GM18868 (cell line): ENCODE measurements at regions not wholly inside any gene's neighbourhood (a gene's known extent, or its start where the extent isn't known, plus 50 kb on each side); places are given as distances from the start of the nearest gene placed in this dataset.
"Not testable (repeated sequence)": the region's sequence is repeated elsewhere in the genome, so short reads cannot be mapped to it uniquely, and the experiment has no call there.

Experiments
- ATAC-seq: cut with Tn5 transposase; IDR thresholded peaks from one replicate; pipeline ENCODE4 v1.9.1; 2021; ENCODE audit warnings: mild to moderate bottlenecking, moderate library complexity; ENCODE audit not compliant: unreplicated experiment

- no peak for ATAC-seq
These were observed 155.8 kb upstream of the CHST15 start for GRCh38 chr10:124249196-124249595.

- ATAC-seq = no peak
These were observed 155.0 kb upstream of the CHST15 start for GRCh38 chr10:124248056-124249045.

- ATAC-seq = no peak
These were observed 152.5 kb upstream of the CHST15 start for GRCh38 chr10:124245806-124246440.

GRCh38 chr10:124245191-124245590 is 151.8 kb upstream of the CHST15 start:
- no peak for ATAC-seq

GRCh38 chr10:124244256-124244877 is 151.0 kb upstream of the CHST15 start:
- no peak for ATAC-seq

GRCh38 chr10:124243702-124244121 is 150.3 kb upstream of the CHST15 start:
- ATAC-seq = no peak

- ATAC-seq = no peak
These were observed 149.4 kb upstream of the CHST15 start for GRCh38 chr10:124242791-124243190.

GRCh38 chr10:124242365-124242764 is 149.0 kb upstream of the CHST15 start:
- ATAC-seq = no peak

GRCh38 chr10:124241510-124241909 is 148.1 kb upstream of the CHST15 start:
- not testable (repeated sequence) for ATAC-seq

- ATAC-seq = no peak
These were observed 147.5 kb upstream of the CHST15 start for GRCh38 chr10:124240839-124241291.

GRCh38 chr10:124239696-124240095 is 146.3 kb upstream of the CHST15 start:
- no peak for ATAC-seq

- no peak for ATAC-seq
These were observed 145.7 kb upstream of the CHST15 start for GRCh38 chr10:124239134-124239533.

- no peak for ATAC-seq
These were observed 145.0 kb upstream of the CHST15 start for GRCh38 chr10:124238367-124238766.

- ATAC-seq = no peak
These were observed 144.0 kb upstream of the CHST15 start for GRCh38 chr10:124237282-124237961.

- no peak for ATAC-seq
These were observed 143.4 kb upstream of the CHST15 start for GRCh38 chr10:124236816-124237215.

GRCh38 chr10:124236136-124236535 is 142.7 kb upstream of the CHST15 start:
- ATAC-seq = no peak

- no peak for ATAC-seq
These were observed 141.8 kb upstream of the CHST15 start for GRCh38 chr10:124235232-124235631.

- no peak for ATAC-seq
These were observed 140.2 kb upstream of the CHST15 start for GRCh38 chr10:124233546-124234138.

GRCh38 chr10:124232686-124233545 is 139.5 kb upstream of the CHST15 start:
- no peak for ATAC-seq
